Glutamatergic neuron (in vitro differentiated cells): ENCODE measurements at regions not wholly inside any gene's neighbourhood (a gene's known extent, or its start where the extent isn't known, plus 50 kb on each side); places are given as distances from the start of the nearest gene placed in this dataset.

Experiments used
- DNase-seq: peaks from one replicate; pipeline ENCODE4 v3.0.0; 2022
- H3K27ac Mint-ChIP-seq: one replicate; pipeline ENCODE4 v1.8.0; 2020; ENCODE audit warnings: mild to moderate bottlenecking, mixed read lengths, inconsistent platforms; ENCODE audit not compliant: unreplicated experiment
- H3K27me3 Mint-ChIP-seq: one replicate; pipeline ENCODE4 v1.8.0; 2020; ENCODE audit warnings: mild to moderate bottlenecking, moderate library complexity, mixed read lengths, inconsistent platforms; ENCODE audit not compliant: unreplicated experiment
- H3K36me3 Mint-ChIP-seq: one replicate; pipeline ENCODE4 v1.8.0; 2020; ENCODE audit warnings: mild to moderate bottlenecking, mixed read lengths, inconsistent platforms; ENCODE audit not compliant: unreplicated experiment
- H3K4me1 Mint-ChIP-seq: one replicate; pipeline ENCODE4 v1.8.0; 2020; ENCODE audit warnings: mild to moderate bottlenecking, low read depth, mixed read lengths, inconsistent platforms; ENCODE audit not compliant: unreplicated experiment
- H3K4me3 Mint-ChIP-seq: one replicate; pipeline ENCODE4 v1.8.0; 2020; ENCODE audit warnings: mild to moderate bottlenecking, mixed read lengths, inconsistent platforms; ENCODE audit not compliant: unreplicated experiment
- H3K9me3 Mint-ChIP-seq: one replicate; pipeline ENCODE4 v1.8.0; 2020; ENCODE audit warnings: mild to moderate bottlenecking, moderate library complexity, mixed read lengths, inconsistent platforms; ENCODE audit not compliant: unreplicated experiment
- CTCF ChIP-seq: fragments of 200-600 bp; sonication (generic); IDR thresholded peaks from one replicate; pipeline ENCODE4 v1.5.0; 2021; ENCODE audit not compliant: partially characterized antibody, unreplicated experiment

DNA sequence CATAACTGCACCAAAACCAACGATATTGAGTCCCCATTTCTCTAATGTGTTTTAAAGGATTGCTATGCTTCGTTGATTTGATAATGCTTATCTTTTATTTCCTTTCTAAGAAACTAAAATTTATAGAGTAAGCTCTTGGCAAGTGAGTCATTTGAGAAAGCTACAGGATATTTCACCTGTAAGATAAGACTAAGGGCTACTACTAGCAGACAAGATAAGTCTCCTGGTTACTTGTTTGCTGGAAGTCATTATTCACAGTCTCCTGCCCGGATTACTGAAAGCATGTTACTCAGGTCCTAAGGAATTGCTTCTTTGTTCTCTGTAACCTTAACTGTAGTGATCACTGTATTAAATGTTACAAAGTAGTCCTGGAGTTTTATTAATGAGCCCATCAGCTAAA, 315.9 kb upstream of the RASA1 start:
- Mint-ChIP-seq H3K36me3 (no peaks in the 10 kb centered on the region), H3K4me3 (no peak overlapping the region), H3K27ac (no peak overlapping the region), H3K4me1 (no peaks in the 10 kb centered on the region), H3K9me3 (no peaks in the 10 kb centered on the region), H3K27me3 (no peaks in the 10 kb centered on the region)
- TF ChIP-seq CTCF: no peak
- DNase-seq: no peak

DNA sequence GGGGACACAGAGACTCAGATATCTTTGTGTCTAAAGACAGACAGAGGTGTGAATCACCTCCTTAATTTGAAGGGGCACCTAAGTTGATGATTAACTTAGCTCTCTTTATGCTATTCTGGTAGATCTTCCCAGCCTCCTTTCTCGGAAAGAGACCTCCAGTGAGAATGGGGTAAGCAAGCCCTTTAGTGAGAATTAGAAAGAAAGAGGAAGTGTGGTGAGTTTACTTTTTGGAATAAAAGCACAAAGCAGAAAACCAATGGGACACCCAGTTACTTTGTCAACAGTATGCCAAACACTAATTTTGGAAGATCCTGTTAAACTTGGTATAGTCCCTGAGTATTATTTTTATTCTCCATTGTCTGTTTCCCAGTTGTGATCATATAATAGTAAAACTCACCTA, 302.8 kb upstream of the RASA1 start:
- Mint-ChIP-seq H3K4me1 (peaks cover 3% of the 10 kb centered on the region), H3K4me3 (no peak overlapping the region), H3K27me3 (no peaks in the 10 kb centered on the region), H3K27ac (no peak overlapping the region), H3K9me3 (no peaks in the 10 kb centered on the region), H3K36me3 (no peaks in the 10 kb centered on the region)
- DNase-seq: no peak
- TF ChIP-seq CTCF: no peak

DNA sequence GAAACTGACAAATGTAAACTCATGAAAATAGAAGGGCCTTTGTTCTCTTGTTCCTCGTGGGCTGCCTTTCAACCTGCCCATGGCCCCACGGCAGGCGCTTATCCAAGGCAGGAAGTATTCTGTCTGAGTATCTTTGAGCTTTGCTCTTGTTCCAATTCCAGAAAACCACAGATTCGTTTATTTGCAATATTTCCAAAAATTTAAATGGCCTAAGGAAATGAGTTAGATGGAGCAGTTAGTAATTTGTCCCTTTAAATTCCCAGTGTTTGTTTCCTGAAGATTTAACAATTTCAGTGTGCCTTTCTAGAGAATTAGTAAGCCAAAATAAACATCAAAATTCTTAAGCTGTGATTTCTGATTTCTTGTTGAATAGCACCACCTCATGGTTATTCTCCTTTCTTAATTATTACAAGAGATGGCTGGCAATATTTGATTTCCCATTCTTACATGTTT, 299.4 kb upstream of the RASA1 start:
- Mint-ChIP-seq H3K4me1 (peaks cover 3% of the 10 kb centered on the region), H3K27me3 (no peaks in the 10 kb centered on the region), H3K36me3 (no peaks in the 10 kb centered on the region), H3K9me3 (no peaks in the 10 kb centered on the region), H3K27ac (no peak overlapping the region), H3K4me3 (no peak overlapping the region)
- DNase-seq: no peak
- TF ChIP-seq CTCF: peak; percentile 42

GRCh38 chr5:86970361-86970760, 297.3 kb upstream of the RASA1 start:
- Mint-ChIP-seq H3K4me3 (no peak overlapping the region), H3K27me3 (no peaks in the 10 kb centered on the region), H3K4me1 (peaks cover 3% of the 10 kb centered on the region), H3K27ac (no peak overlapping the region), H3K36me3 (no peaks in the 10 kb centered on the region), H3K9me3 (no peaks in the 10 kb centered on the region)
- no peak for TF ChIP-seq CTCF
- no peak for DNase-seq

DNA sequence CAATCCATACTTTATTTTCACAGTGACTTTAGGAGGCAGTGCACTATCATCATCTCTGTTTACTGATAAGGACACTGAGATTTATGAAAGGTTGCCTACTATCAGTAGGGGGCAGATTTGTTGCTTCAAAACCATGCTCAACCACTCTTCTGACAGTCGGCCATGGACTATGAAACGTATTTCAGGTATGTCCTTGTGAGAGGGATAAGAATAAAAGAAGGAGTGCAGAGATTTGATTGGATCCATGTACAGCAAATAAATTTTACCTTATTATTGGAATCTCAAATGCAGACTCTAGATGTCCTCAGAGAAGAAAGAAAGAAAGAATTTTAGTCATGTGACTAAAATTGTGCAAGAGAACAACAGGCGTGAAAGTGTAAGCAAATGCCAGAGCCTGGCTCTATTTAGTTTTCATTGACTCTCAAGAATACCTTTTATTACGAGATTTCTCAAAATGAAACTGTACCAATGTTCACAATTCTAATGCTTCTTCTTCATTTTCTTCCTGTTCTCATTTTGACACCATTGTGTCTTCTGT, 296.6 kb upstream of the RASA1 start:
- Mint-ChIP-seq H3K4me1 (peaks cover 3% of the 10 kb centered on the region), H3K9me3 (no peaks in the 10 kb centered on the region), H3K4me3 (no peak overlapping the region), H3K27ac (no peak overlapping the region), H3K27me3 (no peaks in the 10 kb centered on the region), H3K36me3 (no peaks in the 10 kb centered on the region)
- DNase-seq: no peak
- TF ChIP-seq CTCF: no peak
